HG03565 (cell line): ENCODE measurements at regions not wholly inside any gene's neighbourhood (a gene's known extent, or its start where the extent isn't known, plus 50 kb on each side); places are given as distances from the start of the nearest gene placed in this dataset.

Source experiments
- ATAC-seq: cut with Tn5 transposase; IDR thresholded peaks from one replicate; pipeline ENCODE4 v1.9.1; 2021; ENCODE audit warnings: mild to moderate bottlenecking, moderate library complexity; ENCODE audit not compliant: unreplicated experiment

- ATAC-seq = no peak
These were observed 115.4 kb upstream of the NAV2 start for GRCh38 chr11:19597206-19597605.

- no peak for ATAC-seq
These were observed 116.5 kb upstream of the NAV2 start for GRCh38 chr11:19595840-19596751.

DNA sequence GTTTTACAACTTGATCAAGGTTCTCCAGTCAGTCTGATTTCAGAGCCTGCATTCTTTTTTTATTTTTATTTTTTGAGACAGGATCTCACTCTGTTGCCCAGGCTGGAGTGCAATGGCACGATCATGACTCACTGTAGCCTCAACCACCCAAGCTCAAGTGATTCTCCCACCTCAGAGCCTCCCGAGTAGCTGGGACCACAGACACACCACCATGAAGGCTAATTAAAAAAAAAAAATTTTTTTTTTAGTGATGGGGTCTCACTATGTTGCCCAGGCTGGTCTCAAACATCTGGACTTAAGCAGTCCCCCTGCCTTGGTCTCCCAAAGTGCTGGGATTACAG lies 117.2 kb upstream of the NAV2 start:
- ATAC-seq = no peak

DNA sequence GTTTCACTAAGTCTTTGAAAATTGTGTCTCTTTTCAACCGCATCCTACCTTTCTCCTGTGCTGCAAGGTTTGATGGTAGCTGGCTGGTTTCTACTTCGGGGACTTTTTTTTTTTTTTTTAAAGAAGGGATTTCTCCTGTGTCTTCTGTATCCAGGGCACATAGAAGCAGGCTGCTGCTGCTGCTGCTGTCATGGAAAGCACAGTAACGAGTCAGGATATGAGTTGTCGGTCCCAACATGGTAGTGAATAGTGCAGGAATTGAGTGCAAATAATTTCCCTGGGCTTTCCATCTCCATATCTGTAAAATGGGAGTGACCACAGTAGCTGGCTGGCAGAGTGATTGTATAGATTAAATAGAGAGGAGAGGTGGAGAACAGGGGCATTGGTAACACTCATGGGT lies 118.3 kb upstream of the NAV2 start:
- ATAC-seq = no peak

DNA sequence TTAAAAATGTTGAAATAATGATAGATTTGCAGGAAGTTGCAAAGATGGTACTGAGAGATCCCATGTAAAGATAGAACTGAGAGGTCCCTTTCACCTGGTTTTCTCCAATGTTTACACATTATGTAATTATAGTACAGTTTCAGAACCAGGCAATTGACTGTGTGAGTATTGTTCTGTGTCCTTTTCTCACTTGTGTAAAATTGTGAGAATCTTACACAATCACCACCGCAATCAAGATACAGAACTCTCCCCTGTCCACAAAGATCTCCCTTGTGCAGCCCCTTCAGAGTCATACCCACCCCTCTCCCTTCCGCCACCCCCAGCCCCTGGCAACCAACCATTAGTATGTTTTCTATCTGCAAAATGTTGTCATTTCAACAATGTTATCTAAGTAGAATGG lies 119.8 kb upstream of the NAV2 start:
- no peak for ATAC-seq

DNA sequence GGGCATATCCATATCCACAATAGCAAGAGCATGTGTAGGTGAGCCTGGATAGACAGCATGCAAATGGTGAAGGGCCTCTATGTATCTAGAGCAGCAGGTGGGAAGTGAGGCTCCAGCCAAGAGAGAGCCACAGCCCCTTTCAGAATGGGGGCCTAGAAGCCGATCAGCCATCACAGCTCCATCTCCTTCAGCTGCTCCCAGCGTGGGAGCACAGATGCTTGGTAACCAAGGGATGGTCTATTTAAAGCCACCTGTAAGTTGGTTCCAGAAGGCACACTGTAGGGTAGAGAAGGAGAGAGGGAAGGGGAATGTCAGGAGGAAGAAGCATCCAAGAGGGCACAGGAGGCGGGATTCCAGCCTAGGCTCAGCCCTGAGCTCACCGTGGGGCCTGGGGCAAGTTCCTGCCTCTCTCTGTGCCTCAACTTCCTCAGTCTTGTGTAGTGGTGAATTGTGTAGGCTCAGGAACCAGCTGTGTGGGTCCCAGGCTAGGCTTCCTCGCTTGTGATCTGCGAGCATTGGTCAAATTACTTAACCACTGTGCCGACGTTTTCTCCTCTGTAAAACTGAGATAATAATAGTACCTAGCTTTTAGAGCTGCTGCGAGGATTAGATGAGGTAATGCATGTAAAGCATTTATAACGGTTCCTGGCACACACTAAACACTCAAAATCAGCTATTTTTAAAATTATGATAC lies 122.9 kb upstream of the NAV2 start:
- ATAC-seq = no peak

- no peak for ATAC-seq
These were observed 124.7 kb upstream of the NAV2 start for GRCh38 chr11:19587979-19588378.

GRCh38 chr11:19580646-19581045 lies 132.0 kb upstream of the NAV2 start:
- no peak for ATAC-seq

DNA sequence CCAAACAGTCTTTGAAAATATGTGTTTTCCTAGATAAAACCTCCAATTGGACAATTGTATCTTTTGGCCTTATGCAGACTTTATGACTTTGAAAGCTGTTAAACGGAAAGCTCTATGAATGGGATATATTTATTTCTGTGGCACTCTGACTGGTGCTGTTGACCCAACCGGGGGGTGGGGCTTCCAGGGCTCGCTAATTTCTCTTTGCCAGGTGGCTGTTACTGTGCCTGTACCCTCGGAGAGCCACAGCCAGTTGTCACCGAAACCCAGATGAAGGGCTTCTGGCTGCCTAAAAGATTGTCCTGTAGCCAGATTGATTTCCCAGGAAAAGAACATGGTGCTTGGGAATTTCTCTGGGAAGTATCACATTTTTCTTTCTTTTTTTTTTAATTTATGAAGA lies 132.7 kb upstream of the NAV2 start:
- no peak for ATAC-seq

DNA sequence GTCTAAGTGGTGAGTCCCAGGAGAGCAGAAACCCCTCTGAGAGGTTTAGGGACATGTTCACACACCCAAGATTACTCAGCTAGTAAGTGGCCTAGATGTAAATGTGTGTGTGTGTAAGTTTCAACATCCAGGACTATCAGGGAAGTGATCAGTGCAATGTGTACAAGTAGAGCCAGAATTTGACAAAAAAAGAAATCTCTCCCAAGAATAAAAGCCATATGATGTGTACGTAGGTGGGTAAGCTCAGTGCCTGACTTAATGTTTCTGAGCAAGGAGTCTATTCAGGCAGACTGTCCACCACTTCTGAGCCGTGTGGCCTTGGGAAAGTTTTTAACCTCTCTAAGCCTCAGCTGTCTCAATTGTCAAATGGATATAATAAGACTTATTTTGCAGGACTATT lies 133.8 kb upstream of the NAV2 start:
- no peak for ATAC-seq

DNA sequence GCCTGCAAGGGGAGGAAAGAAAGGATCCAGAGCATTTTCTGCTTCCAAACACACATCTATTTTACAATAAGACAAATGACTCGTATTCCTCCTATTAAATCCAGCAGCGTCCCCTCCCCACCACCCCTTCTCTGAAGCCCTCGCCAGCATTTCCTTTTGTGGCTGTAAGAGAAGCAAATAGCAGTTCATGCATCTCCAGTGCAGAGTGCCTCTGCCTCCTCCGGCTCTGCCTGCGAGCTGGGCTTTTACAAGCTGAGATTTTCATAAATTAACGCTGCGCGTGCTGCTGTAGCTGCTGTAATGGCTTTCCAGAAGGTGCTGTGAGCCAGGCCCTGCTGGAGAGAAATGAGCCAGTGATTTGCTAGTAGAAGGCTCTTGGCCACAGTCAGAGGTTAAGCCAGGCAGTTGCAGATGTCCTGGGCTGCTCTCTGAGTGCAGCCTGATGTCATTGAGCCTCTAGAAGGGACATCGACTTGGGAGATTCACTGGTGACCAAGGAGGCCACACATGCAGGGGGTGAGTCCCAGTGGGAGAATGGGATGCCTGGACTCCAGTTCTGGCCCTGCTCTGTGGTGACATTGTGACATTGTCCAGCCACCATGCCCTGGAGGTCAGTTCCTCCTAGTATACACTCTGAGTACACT lies 134.5 kb upstream of the NAV2 start:
- no peak for ATAC-seq

GRCh38 chr11:19577391-19577975 lies 135.2 kb upstream of the NAV2 start:
- ATAC-seq = no peak

DNA sequence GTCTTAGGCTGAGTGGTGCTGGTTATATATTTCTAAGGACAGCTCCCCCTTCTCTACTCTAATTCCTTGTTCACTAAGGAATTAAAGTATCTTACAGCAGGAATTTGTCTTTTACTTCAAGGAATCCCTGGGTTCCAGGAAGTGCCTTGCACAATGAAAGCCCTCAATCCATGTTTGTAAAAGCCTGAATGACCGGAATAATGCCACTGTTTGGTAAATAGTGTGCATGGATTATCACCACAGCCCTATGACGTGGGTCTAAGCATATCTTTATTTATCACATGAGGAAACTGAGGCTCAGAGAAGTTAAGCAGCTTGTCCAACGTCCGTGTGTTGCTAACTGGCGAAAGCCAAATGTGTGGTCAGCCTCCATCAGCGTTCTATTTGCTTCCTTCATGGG lies 135.7 kb upstream of the NAV2 start:
- ATAC-seq = no peak

DNA sequence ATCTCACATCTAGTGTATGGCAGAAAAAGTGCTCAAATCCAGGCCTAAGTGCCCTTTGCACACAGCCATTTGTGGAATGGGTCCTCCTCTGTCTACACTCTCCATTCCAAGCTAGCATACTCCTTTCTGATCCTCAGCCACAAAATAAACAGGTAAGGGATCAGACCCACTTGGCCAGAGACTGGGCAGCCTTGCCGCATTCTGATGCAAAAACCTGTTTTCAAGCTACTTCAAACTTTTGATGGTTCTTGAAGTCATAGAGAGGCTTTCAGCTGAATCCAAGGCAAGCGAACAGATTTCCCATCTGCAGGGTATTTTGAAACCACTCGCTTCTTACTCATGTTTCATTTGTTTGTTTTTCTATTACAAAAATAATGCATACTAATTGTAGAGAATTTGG lies 136.6 kb upstream of the NAV2 start:
- no peak for ATAC-seq

DNA sequence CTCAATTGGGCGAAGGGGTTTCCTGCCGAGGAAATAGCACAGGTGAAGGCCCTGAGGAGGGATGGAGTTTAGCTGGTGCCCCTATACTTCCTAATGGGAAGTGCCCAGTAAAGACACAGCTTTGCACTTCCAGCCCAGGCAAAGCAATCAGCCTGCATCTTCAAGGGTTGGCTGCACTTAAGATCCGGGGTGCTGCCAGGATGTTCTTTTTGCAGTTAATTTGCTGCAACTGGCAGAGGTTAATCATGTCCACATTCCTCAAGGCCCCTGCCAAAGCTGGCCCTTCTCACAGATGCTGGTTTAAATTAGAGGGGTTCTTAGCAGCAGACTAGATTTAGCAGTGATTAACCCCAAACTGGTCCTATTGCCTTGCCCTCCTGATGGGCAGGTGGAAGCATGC lies 137.7 kb upstream of the NAV2 start:
- ATAC-seq = no peak

DNA sequence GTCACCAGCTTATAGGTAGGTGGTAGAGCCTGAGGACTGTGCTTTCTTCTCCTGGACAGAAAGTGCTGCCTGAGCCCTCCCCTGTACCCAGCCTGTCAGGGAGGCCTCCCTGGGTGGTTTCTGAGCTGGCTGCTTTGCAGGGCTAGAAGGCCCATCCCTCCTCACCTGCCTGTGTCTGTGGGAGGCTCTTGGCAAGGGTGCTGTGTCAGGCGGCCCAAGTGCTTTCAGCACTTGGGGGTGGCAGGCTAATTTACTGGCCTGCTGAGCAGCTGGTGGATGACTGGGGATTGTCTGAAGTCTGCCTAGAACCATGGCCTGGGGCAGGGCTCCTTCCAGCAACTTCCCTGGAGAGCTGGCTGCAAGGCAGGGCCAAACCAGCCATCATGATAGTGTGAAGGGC lies 139.0 kb upstream of the NAV2 start:
- no peak for ATAC-seq

DNA sequence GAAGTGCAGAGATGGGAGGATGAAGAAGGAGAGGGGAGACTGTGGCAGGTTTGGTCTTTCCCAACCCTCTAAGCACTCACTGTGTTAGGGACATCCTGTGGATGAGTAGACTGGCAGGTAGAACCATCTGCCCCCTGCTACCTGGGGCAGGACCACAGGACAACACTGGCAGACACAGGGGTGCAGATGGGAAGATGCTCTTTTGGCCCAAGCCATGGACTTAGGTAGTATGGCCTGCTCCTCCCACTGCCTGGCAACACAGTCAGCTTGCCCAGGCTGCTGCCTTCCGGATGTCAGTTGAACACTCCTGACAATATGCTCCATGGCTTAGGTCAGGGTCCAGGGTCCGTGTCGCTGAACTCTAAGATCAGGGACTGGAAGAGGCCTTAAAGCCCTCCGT lies 140.7 kb upstream of the NAV2 start:
- no peak for ATAC-seq

GRCh38 chr11:19570889-19571288 lies 141.7 kb upstream of the NAV2 start:
- no peak for ATAC-seq

- ATAC-seq = no peak
These were observed 144.6 kb upstream of the NAV2 start for GRCh38 chr11:19567996-19568395.

DNA sequence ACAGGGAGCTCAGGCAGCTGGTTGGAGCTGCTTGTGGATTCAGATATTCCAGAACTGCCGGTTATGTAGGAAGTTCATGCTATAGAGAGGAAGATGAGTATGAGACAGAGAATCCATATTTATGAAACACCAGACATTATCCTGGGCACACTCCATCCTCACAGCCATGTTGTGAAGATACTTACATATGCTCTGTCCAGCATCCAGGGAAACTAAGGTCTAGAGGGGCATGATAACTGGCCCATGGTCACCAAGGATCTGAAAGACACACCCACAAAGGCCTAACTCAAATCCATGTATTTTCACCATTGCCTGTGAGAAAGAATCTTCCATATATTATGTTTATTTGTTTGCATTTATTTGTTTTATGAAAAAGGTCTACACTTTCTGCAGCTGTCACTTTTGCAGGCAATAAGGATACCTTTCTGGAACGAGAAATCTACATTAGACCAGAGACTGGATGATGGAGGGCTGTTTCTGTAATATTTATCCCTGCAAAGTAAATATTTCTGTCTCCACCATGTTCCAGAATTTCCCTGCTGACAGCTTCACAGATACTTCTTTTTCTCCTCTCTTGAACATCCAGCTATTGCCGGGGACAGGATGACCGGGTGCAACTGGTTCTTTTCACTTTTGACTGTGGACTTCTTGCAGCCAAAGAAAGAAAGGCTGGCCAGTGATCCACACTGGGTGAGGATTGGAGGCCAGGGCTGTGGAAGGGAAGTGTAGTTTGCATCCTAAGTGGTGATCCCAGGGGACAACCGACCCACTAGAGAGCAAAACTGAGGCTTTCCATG lies 145.9 kb upstream of the NAV2 start:
- ATAC-seq = no peak

- ATAC-seq = no peak
These were observed 147.0 kb upstream of the NAV2 start for GRCh38 chr11:19565639-19566038.
